HG03354 (cell line): ENCODE measurements at regions not wholly inside any gene's neighbourhood (a gene's known extent, or its start where the extent isn't known, plus 50 kb on each side); places are given as distances from the start of the nearest gene placed in this dataset.

ENCODE experiments used
- ATAC-seq: cut with Tn5 transposase; IDR thresholded peaks from one replicate; pipeline ENCODE4 v1.9.1; 2021; ENCODE audit warnings: mild to moderate bottlenecking; ENCODE audit not compliant: unreplicated experiment, poor library complexity, severe bottlenecking

DNA sequence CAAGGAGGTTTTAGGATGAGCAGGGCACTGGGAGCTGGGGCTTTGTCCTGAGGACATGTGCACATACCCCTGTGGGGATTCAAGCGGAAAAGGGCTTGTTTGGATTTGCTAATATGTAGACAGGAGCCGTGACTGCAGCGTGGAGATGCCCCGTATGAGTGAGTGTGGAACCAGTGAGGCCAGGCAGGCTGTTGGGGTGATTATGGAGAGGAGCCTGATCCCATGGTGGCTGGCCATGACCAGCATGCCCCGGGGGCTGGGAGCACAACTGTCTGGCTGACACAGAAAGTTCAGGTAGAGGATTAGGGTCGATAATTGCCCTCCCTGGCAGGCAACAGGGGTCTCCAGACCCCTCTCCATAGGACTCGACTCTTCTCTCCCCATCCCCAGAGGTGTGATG, 68.8 kb upstream of the STX18 start:
- ATAC-seq: no peak

DNA sequence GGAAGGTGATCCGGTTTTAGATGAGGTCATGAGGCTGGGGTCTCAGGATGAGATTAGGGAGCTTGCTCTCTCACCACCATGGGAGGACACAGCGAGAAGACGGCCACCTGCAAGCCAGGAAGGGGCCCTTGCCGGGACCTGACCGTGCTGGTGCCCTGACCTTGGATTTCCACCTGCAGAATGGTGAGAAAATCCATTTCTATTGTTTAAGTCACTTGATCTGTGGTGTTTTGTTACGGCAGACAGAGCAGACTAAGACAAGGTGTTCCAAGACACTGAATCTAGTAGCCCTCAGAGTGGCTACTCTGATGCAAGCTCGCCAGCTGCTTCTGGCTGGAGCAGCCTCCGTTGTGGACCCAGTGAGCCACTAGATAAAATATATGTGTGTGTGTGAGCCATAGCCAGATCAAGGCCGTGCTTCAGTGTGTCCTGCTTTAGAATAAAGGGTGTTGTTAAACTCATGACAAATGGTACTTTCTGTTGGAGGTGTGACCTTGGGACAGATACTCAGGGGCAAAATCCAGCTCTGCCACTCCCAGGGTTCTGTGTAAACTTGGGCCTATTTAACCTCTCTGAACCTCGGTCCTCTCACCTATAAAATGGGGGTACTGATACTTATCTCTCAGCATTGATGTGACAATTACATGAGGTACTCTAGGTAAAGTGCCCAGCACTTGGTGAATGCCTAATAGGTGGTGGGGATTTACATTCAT, 67.9 kb upstream of the STX18 start:
- no peak for ATAC-seq

DNA sequence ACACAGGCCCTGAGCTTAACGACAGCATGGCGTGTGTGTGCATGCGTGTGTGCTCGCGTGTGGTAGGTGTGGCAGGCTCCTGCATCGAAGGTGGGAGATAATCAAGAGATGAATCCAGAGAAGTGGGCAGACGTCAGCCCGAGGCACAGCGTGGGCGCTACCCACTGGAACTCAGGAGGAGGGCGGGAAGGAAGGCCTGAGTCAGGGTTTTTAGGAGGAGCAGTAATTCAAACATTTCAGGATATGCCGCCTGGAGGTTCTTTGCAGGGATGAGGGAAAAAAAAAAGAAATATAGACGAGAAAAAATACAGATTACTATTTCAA, 66.3 kb upstream of the STX18 start:
- ATAC-seq: no peak

DNA sequence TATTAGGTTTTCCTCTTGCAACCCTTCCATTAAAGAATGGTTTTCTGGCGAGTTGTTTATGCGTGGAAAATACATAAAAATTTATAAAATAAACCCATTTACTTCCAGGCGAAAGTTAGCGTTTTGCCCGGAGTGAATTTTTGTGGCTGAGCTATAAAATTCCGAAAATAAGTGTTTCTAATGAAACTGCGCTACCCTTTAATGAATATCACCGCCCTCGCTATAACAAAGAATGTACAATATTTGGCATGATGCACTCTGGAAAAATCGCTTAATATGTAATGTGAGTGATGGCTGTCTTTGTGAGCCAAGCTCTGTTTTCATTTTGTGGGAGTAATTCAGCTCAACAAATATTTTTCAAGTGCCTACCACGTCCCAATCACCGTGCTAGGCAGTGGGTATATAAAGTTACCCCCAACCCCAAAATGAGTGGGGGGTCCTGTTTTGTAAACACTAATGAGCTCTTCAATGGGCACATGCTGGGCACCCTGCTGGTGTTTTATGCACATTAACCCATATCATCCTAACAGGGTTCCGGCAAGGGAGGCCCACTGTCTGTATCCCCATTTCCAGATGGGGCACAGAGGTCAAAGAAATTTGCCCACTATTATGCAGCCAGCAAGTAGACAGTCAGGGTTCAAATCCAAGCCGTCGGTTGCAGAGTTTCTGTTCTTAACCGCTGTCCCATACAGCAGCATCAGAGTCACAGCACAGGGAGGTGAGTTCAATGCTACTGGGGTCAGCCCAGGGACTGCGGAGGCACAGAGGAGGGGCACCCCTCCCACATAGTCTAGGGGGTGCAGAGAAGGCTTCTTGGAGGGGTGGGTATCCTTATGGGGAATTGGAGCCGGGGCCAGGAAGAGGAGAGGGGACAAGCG, 65.7 kb upstream of the STX18 start:
- ATAC-seq: no peak

DNA sequence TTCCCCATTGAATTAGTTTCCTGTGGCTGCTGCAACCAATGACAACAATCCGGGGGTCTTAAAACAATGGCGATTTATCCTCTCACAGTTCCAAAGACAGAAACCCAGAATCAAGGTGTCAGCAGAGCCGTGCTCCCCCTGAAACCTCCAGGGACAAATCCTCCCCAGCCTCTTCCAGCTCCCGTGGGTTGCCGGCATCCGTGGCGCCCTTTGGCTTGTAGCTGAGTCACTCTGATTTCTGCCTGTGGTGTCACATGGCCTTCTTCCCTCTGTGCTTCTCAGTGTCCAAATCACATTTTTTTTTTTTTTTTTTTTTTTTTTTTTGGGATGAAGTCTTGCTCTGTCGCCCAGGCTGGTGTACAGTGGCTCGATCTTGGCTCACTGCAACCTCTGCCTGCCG, 64.5 kb upstream of the STX18 start:
- ATAC-seq: no peak

DNA sequence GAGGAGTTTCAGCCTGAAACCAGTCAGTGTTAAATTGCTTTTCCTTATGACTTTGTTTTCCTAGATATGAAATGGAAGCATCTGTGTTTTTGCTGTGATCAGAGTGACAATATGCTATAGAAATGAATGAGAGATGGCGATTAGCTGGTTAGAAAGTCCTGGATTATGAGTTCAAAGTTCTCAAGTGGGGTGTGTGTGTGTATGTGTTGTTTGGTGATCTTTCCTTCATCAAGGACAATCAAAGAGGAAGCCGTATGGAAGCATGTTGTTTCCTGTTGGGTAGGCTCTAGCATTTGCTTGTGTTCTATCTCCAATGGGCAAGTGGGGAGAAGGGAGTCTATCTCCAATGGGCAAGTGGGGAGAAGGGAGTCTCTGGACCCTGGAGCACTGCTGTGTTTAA, 64.0 kb upstream of the STX18 start:
- ATAC-seq: no peak

DNA sequence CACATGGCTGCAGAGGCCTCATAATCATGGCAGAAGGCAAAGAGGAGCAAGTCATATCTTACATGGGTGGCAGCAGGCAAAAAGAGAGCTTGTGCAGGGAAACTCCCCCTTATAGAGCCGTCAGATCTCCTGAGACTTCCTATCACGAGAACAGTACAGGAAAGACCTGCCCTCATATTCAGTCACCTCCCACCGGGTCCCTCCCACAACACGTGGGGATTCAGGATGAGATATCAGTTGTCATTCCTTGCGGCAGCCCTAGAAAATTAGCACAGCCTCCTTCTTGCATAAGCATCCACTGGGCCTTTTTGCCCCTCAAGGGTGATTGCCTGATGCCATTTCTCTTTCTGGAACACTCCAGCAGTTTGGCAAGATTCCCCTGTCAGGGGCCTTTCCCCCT, 61.7 kb upstream of the STX18 start:
- no peak for ATAC-seq

DNA sequence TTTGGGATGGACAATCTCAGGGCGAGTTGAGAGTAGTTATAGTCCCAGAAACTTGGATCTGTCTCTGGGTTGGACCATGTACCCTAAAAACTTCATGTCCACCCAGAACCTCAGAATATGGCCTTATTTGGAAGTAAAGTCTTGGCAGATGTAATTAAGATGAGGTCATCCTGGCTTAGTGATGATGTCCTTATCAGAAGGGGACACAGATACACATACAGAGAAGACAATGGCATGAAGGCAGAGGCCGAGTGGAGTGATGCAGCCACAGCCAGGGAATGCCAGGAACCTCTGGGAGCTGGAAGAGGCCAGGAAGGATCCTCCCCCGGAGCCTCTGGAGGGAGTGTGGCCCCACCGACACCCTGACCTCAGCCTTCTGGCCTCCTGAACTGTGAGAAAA, 61.2 kb upstream of the STX18 start:
- ATAC-seq: no peak

DNA sequence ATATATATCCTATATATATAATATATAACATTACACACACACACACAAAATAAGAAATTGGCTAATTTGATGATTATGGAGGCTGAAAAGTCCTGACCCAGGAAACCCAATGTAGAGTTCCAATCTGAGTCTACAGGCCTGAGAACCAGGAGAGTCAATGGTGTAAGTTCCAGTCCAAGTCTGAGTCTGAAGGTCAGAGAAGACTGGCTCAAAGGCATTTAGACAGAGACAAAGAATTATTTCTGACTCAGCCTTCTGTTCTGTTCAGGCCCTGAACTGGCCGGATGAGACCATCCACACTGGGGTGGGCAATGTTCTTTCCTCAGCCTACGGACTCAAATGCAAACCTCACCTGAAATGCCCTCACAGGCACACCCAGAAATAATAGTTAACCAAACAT, 60.6 kb upstream of the STX18 start:
- ATAC-seq: no peak

DNA sequence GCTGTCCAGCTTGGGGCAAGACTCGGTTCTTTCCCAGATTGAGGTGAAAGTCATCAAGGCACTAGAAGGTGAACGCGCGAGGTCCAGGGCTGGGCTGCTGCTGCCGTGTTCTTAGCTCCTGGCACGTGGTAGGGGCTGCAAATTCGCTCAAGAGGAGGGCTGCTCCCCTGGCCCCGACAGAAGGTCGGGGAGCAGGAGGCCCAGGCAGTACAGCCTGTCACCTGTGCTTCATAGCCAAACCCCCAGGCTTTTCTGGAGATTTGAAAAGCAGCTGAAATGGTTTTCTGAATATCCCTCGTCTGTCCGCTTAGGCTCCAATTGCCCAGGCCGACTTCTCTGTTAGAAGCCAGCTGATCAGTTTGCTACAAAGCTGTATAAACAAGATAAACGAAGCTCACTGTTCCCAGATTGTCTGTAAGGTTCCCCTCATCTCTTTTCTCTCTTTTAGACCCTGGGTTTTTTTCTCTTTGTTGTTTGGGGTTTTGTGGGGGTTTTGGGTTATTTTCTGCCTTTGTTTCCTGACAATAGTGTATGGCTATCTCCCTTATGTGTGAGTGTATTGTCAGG, 60.0 kb upstream of the STX18 start:
- no peak for ATAC-seq

DNA sequence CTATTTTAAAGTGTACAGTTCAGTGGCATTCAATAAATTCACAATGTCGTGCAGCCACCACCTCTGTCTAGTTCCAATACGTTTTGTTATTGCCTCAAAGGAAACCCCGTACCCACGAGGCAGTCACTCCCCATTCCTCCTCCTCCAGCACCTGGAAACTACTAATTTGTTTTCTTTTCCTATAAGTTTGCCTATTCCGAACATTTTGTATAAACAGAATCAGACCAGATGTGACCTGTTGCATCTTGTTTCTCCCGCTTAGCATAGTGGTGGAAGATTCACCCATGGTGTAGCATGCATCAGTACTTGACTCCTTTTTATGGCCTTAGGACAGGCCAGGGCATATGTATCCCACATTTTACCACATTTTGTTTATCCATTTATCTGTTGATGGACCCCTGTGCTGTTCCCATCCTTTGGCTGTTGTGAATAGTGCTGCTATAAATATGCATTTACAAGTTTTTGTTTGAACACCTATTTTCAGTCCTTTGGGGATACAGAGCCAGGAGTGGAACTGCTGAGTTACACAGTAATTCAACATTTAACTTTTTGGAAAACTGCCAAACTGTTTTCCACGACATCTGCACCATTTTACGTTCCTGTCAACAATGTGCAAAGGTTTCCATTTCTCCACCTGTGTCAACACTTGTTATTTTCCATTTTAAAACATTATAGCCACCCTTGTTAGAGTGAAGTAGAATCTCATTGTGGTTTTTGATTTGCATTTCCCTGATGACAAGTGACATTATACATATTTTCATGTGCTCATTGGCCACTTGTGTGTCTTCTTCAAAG, 57.8 kb upstream of the STX18 start:
- ATAC-seq: no peak

DNA sequence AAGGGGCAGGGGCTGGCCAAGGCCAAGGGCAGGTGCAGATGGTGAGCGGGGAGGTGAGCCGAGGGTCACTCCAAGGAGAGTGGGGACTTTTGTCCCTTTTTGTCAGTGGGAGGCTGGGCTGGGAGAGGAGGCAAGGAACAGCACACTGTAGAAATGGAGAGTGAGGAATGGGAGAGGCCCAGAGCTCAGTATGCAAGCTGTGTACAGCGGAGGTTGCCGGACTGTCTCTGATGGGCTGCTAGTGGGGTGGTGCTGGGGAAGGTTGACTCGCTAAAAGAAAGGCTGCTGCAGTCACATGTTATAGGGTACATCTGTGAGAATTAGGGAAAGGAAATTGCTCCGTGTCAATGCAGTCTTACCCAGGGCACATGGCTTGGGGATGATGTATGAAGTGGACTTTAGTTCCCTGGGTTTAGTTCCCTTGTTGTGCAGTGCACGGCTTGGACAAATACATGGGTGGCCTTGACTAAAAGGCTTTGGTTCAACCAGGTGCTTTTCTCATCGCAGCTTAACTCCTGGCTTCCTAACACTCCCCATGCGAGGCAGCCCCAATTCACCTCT, 57.1 kb upstream of the STX18 start:
- ATAC-seq: no peak

DNA sequence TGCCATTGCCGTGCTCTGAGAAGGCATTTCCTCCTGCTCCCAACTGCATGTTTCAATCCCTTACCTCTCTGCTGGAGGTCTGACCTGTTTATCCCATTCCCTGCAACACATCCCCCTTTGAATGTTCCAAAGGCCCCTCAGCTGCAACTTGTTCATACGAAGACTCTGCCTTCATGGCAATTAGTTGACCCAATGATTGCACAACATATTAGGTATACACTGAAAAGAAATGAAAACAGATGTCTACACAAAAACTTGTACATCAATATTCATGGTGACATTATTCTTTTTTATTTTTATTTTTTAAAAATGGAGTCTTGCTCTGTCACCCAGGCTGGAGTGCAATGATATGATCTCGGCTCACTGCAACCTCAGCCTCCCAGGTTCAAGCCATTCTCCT, 54.9 kb upstream of the STX18 start:
- no peak for ATAC-seq

DNA sequence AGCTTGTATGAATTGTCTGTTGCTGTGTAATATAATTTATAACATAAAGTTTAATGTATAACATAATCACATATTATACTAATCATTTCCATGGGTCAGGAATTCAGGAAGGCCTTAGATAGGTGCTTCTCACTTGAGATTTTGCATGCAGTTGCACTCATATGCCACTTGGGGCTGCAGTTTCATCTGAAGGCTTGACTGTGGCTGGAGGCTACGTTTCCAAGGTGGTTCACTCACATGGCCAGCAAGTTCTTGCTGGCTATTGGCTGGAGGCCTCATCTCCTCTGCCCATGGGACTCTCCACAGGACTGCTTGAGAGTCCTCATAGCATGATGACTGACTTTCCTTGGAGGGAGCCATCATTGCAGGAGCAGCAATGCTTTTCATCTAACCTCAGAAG, 53.4 kb upstream of the STX18 start:
- no peak for ATAC-seq

DNA sequence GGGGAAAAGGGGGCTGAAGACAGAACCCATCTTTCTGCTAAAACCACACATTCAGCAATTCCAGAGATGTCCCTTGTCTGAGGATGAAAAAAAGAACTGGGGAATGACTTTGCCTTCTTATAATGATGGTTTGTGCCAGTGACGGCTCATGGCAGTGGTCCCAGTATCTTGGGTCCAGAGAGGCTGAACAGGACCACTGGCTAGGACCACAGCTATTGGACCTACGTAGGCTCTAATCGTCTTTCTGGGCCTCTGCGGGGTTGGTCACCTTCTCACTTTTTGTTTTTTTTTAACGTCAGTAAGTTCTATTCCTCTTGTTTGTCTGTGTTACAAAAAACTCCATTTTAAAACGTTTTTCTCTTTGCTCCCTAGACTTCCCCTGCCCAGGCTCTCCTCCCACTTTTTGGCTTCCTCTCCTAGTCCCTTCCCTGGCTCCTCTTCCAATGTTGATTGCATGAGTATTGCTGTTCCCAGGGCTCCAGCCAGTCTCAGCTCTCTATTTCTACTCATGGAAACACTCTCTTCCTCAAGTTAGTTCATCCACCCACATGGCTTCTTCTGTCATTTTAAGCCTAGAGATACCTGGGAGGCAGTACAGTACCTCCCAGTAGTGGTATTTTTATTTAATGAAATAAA, 52.6 kb upstream of the STX18 start:
- ATAC-seq: no peak

DNA sequence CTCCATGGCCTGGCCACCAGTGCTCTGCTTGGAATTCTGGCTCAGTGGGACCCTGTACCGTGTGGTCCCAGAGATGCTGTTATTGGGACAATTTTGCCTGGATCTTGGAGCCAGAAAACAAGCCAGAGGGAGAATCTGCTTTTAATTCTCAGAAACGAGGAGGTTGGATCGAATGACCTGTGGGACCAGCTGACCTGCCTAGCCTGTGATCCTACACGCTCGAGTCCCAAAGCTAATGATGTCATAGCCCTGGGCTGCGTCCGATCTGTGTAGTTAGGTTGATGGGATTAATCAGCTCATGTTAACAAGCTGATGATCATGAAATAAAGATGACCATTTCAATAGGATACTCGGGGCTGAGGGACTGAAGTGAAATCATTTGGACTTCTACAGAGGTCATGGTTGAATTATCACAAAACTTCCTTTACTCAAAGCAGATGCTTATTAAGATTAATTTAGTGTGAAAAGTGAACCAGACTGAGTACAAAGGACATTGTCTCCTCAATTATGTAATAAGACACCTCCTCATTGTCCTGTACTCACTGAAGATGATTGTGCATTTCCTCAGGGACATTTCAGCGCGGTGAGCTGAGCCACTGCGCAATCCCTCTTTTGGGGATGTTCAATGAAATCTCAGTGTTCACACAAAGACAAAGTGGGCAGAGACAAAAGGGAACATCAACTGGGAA, 51.9 kb upstream of the STX18 start:
- ATAC-seq: no peak

DNA sequence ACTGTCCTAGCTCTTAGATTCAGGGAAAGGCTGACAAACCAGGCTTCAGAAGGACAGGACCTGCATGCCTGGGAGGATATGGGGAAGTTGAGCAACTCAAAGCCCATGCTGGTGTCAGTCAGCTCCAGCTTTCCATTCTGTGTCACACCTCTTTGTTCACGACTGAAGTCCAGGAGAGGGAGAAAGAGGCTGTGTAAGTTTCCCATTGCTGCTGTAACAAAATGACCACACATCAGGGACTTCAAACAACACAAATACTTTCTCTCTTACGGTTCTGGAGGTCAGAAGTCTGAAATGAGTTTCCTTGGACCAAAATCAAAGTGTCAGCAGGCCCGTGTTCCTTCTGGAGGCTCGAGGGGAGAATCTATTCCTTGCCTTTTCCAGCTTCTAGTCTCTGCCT, 50.6 kb upstream of the STX18 start:
- no peak for ATAC-seq
